GM21576 (cell line): ENCODE measurements at regions not wholly inside any gene's neighbourhood (a gene's known extent, or its start where the extent isn't known, plus 50 kb on each side); places are given as distances from the start of the nearest gene placed in this dataset.

Source experiments
- ATAC-seq: cut with Tn5 transposase; IDR thresholded peaks from one replicate; pipeline ENCODE4 v1.9.1; 2021; ENCODE audit warnings: mild to moderate bottlenecking, moderate library complexity; ENCODE audit not compliant: unreplicated experiment

GRCh38 chr10:117427356-117427755 is 52.1 kb upstream of the PDZD8 start:
- no peak for ATAC-seq

- no peak for ATAC-seq
Observed at GRCh38 chr10:117425974-117426566, 50.8 kb upstream of the PDZD8 start.

- ATAC-seq, result no peak
Observed at GRCh38 chr10:117424883-117425649, 49.8 kb upstream of the PDZD8 start.
